Peyer's patch (tissue), 4 donors: ENCODE measurements at regions not wholly inside any gene's neighbourhood (a gene's known extent, or its start where the extent isn't known, plus 50 kb on each side); places are given as distances from the start of the nearest gene placed in this dataset.

ENCODE experiments used
- POLR2A ChIP-seq, 2 donors: fragments of 450-650 bp; IDR thresholded peaks; one replicate each; pipeline ENCODE4 v1.5.1; 2017; ENCODE audit warnings: antibody characterized with exemption in 2 of 2, mild to moderate bottlenecking in 2 of 2, moderate library complexity in 2 of 2
- TF ChIP-seq, protein P1 (sequence below), 6 experiments: fragments of 450-650 bp in 4 of 6; fragments of 200-600 bp in 2 of 6; sonication (generic) in 1 of 6; IDR thresholded peaks; one replicate each; pipeline ENCODE4 v1.5.1; 2017 to 2019; ENCODE audit warnings: antibody characterized with exemption in 6 of 6, mild to moderate bottlenecking in 3 of 6, moderate library complexity in 1 of 6

DNA sequence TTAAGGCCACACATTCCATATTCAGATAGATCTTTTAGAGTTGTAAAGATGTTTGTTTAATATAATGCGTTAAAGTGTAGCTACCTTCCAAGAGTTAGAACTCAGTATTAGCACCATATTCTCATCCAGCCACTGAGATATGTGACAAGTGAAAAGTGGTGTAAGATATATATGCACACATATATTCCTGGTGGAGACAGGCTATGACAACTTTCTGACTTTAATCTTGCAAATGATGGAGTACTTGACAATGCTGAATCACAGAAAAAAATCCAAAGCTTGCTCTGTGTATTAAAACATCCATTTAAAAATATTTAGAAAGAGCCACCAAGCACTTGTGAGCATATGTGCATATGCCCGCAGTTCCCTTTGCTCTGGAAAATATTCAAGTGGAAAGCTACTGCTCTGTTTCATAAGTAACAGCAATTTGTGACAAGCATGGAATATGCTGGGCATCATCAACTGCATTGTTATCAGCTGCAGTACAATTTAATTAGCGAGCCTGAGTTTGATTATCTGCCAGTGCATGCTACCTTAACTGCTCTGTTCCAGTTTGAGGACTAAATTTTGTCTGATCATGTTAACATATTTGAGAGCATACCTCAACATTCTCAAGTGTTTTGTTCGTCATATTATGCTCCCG, 64.8 kb downstream of the VIP start:
- TF ChIP-seq, protein P1, sequence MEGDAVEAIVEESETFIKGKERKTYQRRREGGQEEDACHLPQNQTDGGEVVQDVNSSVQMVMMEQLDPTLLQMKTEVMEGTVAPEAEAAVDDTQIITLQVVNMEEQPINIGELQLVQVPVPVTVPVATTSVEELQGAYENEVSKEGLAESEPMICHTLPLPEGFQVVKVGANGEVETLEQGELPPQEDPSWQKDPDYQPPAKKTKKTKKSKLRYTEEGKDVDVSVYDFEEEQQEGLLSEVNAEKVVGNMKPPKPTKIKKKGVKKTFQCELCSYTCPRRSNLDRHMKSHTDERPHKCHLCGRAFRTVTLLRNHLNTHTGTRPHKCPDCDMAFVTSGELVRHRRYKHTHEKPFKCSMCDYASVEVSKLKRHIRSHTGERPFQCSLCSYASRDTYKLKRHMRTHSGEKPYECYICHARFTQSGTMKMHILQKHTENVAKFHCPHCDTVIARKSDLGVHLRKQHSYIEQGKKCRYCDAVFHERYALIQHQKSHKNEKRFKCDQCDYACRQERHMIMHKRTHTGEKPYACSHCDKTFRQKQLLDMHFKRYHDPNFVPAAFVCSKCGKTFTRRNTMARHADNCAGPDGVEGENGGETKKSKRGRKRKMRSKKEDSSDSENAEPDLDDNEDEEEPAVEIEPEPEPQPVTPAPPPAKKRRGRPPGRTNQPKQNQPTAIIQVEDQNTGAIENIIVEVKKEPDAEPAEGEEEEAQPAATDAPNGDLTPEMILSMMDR (IDR thresholded peaks at IDR 0.05): no peak
- TF ChIP-seq POLR2A (IDR thresholded peaks at IDR 0.05): no peak
